Neural cell (in vitro differentiated cells): ENCODE measurements at regions not wholly inside any gene's neighbourhood (a gene's known extent, or its start where the extent isn't known, plus 50 kb on each side); places are given as distances from the start of the nearest gene placed in this dataset.

ENCODE experiments used
- POLR2AphosphoS5 ChIP-seq: IDR thresholded peaks from 2 replicates; pipeline ENCODE4 v1.6.1; 2012
- TF ChIP-seq, protein P1 (sequence below): fragments of 450-650 bp; IDR thresholded peaks from 2 replicates; pipeline ENCODE4 v1.5.1; 2014; ENCODE audit warnings: antibody characterized with exemption, mild to moderate bottlenecking, moderate library complexity; ENCODE audit not compliant: poor library complexity, severe bottlenecking

DNA sequence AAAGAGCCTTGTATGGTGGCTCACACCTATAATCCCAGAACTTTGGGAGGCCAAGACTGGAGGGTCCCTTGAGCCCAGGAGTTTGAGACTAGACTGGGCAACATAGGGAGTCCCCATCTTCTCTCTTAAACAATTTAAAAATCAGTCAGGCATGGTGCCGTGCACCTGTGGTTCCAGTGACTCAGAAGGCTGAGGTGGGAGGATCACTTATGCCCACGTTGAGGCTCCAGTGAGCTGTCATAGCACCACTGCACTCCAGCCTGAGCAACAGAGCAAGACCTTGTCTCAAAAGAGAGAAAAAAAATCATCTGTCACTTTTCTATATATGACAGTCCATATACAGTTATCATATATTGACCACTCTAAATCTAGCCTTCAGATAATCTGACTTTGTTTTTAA lies 658.3 kb downstream of the LTN1 start:
- TF ChIP-seq, protein P1, sequence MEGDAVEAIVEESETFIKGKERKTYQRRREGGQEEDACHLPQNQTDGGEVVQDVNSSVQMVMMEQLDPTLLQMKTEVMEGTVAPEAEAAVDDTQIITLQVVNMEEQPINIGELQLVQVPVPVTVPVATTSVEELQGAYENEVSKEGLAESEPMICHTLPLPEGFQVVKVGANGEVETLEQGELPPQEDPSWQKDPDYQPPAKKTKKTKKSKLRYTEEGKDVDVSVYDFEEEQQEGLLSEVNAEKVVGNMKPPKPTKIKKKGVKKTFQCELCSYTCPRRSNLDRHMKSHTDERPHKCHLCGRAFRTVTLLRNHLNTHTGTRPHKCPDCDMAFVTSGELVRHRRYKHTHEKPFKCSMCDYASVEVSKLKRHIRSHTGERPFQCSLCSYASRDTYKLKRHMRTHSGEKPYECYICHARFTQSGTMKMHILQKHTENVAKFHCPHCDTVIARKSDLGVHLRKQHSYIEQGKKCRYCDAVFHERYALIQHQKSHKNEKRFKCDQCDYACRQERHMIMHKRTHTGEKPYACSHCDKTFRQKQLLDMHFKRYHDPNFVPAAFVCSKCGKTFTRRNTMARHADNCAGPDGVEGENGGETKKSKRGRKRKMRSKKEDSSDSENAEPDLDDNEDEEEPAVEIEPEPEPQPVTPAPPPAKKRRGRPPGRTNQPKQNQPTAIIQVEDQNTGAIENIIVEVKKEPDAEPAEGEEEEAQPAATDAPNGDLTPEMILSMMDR: no peak
- TF ChIP-seq POLR2AphosphoS5: no peak
